ENCODE measurements at regions not wholly inside any gene's neighbourhood (a gene's known extent, or its start where the extent isn't known, plus 50 kb on each side); places are given as distances from the start of the nearest gene placed in this dataset.

- DNase-seq: no peak
These were observed 64.3 kb downstream of the MRPL14 start for GRCh38 chr6:44062771-44063560.

DNA sequence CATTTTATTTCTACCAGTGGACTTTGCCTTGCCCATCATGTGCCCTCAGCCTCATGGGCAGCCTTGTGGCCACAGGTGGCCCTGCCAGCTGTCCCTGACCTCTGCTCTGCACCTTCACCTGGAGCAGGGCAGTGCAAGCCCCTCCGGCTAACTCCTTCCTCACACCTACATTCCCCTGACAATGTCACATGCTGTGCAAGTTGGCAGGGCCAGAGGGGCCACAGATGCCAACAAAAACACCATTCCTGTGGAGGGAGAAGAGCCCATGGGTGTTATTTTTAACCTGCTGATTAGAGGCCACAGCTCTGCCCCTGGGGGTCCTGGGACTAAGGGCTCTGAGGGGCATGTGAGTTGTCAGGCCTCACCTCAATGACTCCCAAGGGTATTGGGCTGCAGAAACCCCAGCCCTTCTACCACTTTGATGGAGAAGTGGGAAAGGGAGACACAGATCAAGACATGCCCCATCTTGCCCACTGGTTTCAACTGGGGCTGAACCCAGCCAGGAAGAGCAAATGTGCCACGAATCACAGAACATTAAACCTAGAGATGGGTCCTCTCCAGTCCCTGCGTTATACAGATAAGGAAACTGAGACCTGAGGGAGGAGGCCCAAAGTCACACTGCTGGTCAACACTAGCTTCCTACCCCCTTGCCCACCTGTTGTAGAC is 65.0 kb downstream of the MRPL14 start:
- no peak for DNase-seq

DNA sequence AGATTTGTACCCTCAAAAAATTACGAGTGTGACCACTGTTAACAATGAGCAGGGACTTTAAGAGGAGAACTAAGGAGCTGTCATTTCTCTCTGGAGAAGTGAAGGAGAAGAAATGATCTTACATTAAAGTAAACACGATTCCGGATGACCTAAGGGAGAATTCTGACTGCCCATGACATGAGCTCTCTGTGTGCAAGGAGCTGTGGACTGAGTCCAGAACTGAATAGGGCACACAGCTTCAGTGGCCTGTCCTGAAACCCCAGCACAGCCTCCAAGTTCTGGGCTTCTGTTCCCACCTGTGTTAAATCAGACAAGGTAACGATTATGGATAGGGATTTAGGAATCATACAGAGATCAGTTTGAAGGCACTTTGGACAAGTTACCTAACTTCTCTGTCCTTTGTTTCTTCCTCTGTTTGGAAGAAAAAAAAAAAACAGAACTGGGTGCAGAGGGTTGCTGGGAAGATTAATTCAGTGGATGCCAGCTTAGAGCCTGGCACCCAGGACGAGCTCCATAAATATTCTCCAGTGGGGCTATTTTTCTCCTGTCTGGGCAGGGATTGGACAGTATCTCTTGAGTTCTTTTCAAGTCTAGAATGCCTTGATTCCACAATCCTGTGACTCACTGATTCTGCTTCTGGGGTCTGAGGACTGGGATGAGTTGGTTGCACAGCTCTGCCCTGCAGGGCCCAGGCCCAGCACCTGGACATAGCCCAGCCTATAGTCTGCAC is 65.7 kb downstream of the MRPL14 start:
- no peak for DNase-seq

GRCh38 chr6:44060612-44061374 is 66.5 kb downstream of the MRPL14 start:
- DNase-seq: no peak

GRCh38 chr6:44059359-44060346 is 67.6 kb downstream of the MRPL14 start:
- DNase-seq: no peak

GRCh38 chr6:44058617-44059358 is 68.5 kb downstream of the MRPL14 start:
- DNase-seq: no peak

DNA sequence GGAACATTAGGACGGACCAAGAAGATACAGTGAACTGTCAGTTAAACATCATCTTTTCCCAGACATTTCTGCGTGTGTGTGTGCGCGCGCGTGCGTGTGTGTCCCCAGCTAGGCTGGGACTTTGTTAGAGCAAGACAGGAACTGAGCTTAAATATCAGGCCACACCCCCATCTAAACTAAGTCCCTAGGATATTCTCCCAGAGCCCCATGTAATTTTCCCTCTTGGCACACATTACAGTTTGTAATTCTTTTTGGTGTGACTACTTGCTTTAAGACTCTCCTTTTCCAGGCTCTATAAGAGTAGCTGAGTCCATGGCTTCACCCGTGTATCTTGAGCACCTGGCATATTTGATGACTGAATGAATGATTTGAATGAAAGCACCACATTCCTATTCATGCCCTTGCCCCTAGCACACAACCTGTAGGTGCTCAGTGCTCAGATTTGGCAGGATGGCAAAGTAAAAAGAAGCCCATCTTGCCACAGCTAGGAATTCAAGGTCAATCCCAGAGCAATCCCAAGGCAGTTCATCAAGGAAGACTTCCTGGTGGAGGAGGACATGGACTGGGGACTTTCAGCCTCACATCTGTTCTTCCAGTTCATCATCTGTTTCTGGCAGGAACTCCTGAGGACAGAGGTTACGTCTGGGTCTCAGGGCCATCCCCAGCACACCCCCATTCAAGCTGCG is 69.2 kb downstream of the MRPL14 start:
- no peak for DNase-seq

GRCh38 chr6:44057238-44057930 is 69.9 kb downstream of the MRPL14 start:
- no peak for DNase-seq

DNA sequence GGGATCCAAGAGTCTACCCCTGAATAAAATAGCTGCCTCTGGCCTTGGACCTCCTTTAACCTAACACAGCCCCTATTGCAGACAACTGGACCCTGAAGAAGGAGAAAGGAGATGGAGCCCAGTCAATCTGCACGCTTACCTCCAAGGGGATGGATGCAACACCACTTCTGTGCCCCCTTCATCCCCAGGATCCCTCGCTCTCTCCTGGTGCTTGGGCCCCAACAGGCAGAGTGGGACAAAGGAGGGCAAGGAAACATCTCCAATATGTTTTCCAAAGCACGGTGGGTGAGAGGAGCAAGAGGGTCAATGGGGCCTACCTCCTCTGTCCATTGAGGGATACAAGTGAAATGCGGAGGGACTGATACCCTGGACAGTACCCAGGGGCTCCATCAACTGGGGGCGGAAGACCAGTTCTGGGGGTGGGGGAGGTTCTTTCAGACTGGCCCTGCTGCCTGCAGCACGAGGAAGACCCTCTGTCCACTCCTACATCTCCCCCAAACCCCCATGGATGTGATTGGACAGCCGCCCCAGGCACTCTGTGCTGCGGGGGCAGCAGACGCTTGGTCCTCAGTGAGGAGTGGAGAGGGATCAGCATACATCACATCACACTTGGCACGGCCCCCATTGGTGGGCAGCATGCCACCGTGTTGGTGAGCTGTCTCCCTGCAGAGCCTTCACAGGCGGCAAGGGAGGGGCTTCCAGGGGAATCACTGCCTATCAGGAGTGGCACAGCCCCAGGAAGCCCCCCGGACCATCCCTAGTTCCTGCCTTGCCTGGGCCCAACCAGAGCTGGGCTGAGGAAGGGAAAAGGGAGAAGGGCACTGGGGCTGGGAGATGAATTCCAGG is 70.6 kb downstream of the MRPL14 start:
- DNase-seq: no peak

- no peak for DNase-seq
These were observed 72.3 kb downstream of the MRPL14 start for GRCh38 chr6:44054721-44055559.

DNA sequence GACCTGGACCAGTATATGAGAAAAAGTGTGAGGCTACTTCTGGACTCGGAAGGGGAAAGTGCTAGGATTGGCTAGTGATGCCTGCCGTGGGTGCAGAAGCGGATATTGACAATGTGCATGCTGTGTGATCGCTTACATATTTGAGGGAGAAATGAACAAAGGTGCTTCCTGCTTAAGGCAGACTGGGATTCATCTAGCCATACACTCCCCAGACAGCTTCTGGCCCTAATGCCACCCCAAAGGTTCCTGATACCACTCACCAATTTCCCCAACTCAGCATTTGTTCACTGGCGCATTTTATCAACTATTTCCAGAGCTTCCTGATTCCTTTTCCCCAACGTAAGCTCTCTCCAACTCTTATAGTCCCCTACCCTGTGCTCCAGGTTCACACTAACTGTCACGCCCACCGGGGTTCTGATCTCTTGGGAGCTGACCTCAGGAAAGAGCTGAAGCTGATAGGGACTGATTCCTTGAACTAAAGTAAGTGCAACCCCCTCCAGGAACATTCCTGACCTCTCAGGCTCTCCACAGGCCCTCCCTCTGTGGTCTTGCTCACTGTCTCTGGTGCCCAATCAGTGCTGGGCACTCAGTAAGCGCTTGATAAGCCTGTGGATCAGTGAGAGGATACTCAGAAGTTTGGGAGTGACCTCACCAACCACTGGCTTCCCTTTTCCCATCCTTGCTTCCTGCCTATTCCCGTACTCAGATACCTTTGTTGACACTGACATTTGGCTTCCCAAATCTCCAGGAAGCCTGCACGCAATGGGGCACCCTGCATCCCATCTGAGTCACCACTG is 73.3 kb downstream of the MRPL14 start:
- no peak for DNase-seq

GRCh38 chr6:44053106-44053756 is 74.0 kb downstream of the MRPL14 start:
- no peak for DNase-seq

DNA sequence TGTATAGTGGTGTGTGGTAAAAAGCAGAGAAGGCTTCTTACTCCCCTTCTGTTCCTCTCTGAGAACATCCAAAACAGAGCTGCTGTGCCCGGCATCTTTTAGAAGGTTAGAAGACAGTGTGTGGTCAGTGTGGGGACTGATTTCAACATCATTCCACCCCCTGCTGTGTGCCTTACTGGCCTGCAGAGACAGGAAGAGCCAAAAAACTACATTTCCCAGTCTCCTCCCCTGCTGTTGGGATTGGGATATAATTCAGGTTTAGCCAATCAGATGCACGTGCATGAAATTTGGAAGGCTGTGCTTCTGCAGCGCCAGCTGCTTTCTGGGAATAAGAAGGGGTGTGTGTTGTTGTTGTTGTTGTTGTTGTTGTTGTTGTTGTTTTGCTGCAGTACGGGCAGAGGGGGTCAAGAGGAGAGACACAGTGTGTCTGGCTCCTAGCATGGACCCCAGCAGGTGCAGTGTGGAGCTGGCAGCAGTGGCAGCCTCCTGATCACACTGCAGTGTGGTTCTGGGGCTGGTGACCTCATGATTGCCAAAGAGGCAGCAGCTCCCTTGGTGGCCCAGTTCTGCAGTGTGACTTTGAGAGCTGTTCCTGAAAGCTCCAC is 74.7 kb downstream of the MRPL14 start:
- DNase-seq: no peak

- DNase-seq: no peak
These were observed 75.7 kb downstream of the MRPL14 start for GRCh38 chr6:44051515-44051914.

GRCh38 chr6:44050872-44051505 is 76.3 kb downstream of the MRPL14 start:
- no peak for DNase-seq
